HUES64 (cell line): ENCODE measurements at regions not wholly inside any gene's neighbourhood (a gene's known extent, or its start where the extent isn't known, plus 50 kb on each side); places are given as distances from the start of the nearest gene placed in this dataset.

Source experiments
- H3K27ac ChIP-seq: 2 replicates; pipeline ENCODE4 v1.7.0; 2013; ENCODE audit warnings: low read depth, low read length, inconsistent platforms
- H3K27me3 ChIP-seq: 2 replicates; pipeline ENCODE4 v1.6.1; 2013; ENCODE audit warnings: mild to moderate bottlenecking, low read length; ENCODE audit not compliant: insufficient read depth
- H3K36me3 ChIP-seq: 2 replicates; pipeline ENCODE4 v1.6.1; 2013; ENCODE audit warnings: mild to moderate bottlenecking, low read length; ENCODE audit not compliant: insufficient read depth
- H3K4me1 ChIP-seq: 2 replicates; pipeline ENCODE4 v1.6.1; 2013; ENCODE audit warnings: mild to moderate bottlenecking, low read length, moderate library complexity; ENCODE audit not compliant: insufficient read depth
- H3K4me3 ChIP-seq: 2 replicates; pipeline ENCODE4 v1.5.1; 2013; ENCODE audit warnings: mild to moderate bottlenecking, low read length, moderate library complexity
- H3K9ac ChIP-seq: 2 replicates; pipeline ENCODE4 v1.6.1; 2013; ENCODE audit warnings: mild to moderate bottlenecking, low read depth, low read length
- H3K9me3 ChIP-seq: 2 replicates; pipeline ENCODE4 v1.6.1; 2013; ENCODE audit warnings: low read depth, low read length; ENCODE audit not compliant: insufficient read depth
- WGBS: fragments of 150-250, 120-280 bp; methylation state at CpG from one replicate; pipeline ENCODE4 v1.1.7; 2013; ENCODE audit warnings: missing lambda C conversion rate; 5-methylcytosine and 5-hydroxymethylcytosine counted together

DNA sequence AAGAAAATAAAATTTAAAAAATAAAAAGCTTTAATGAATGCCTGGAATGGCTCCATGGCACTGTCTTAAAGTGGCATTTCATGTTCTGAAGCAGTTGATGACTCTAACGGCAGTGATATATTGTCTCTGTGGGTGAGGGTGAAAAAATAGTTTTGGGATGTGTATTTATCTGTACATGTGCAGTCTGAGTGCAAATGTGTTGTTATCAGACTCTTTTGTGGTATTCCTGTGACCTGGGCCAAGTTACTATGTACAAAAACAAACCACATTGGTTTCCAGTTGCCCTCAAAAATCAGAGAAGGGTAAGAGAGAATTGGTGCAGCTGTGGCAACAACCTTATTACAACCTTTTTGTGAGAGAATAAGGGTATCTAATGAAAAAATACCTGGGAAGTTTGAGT is 81.7 kb upstream of the CCDC91 start:
- H3K36me3 ChIP-seq = no peaks in the 10 kb centered on the region
- H3K9ac ChIP-seq = no peak overlapping the region
- no peaks in the 10 kb centered on the region for H3K9me3 ChIP-seq
- H3K27me3 ChIP-seq = no peaks in the 10 kb centered on the region
- no peak overlapping the region for H3K27ac ChIP-seq
- no peak overlapping the region for H3K4me3 ChIP-seq
- no peaks in the 10 kb centered on the region for H3K4me1 ChIP-seq
- WGBS = 93% methylated on average over 1 of the region's 1 CpG

DNA sequence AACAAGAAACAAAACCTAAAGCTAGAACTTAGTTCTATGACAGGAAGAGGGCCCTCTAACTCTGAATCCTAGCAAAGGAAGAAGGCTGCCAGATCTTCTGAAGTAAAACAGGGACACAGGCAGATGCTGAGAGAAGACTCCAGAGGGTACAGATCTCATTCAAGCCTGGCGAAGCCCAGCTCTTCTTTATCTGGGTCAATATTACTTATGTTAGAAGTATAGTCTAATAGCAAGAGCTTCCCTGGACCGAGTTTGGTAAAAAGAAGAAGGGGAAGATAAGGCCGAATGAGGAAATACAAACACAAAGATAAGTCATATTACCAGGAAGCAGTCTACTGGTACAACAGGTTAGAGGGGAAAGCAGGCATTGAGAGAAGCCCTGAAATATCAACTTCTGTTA is 79.9 kb upstream of the CCDC91 start:
- H3K36me3 ChIP-seq = no peaks in the 10 kb centered on the region
- no peaks in the 10 kb centered on the region for H3K9me3 ChIP-seq
- H3K4me1 ChIP-seq = no peaks in the 10 kb centered on the region
- no peak overlapping the region for H3K9ac ChIP-seq
- H3K27me3 ChIP-seq = no peaks in the 10 kb centered on the region
- no peak overlapping the region for H3K27ac ChIP-seq
- no peak overlapping the region for H3K4me3 ChIP-seq
- 100% methylated on average over 1 of the region's 3 CpGs for WGBS

DNA sequence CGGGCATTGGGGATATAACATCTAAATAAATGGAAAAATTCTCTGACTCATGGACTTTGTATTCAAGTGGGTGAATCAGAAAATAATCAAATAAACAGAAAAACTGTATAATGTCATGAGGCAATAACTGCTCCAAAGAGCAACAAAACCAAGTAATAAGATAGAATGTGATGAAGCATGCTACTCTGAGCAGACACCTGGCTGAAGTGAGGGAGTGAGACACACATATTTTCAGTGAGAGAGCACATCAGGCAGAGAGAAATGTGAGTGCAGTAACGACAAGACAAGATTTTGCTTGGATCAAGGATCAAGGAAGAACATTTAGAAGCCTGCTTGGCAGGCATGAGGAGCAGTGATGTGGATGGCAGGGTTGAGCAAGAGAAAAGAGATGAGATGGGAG is 75.8 kb upstream of the CCDC91 start:
- Histone ChIP-seq H3K27ac (no peak overlapping the region), H3K4me3 (no peak overlapping the region), H3K9me3 (no peaks in the 10 kb centered on the region), H3K27me3 (no peaks in the 10 kb centered on the region), H3K9ac (no peak overlapping the region), H3K4me1 (no peaks in the 10 kb centered on the region), H3K36me3 (no peaks in the 10 kb centered on the region)
- WGBS = 82% methylated on average over 1 of the region's 2 CpGs

DNA sequence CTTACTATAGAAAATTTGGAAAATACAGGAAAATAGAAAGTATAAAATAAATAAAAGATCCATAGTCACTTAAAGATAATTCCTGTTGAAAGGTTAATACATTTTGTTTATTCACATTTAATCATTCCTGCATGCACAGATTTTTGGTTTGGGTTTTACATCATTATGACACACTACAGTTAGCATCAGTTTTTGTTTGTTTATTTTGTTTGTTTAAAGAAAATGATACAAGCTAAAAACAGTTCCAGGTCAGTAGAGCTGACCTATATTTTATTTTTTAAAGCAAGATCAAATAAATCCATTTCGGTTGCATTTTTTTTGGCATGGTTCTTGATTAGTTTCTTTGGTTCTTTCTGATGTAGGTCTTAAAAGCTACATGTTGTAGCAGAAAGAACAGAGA is 68.8 kb upstream of the CCDC91 start:
- Histone ChIP-seq H3K27me3 (no peaks in the 10 kb centered on the region), H3K36me3 (no peaks in the 10 kb centered on the region), H3K27ac (no peak overlapping the region), H3K4me3 (no peak overlapping the region), H3K9me3 (no peaks in the 10 kb centered on the region), H3K9ac (no peak overlapping the region), H3K4me1 (no peaks in the 10 kb centered on the region)
- 86% methylated on average over 1 of the region's 1 CpG for WGBS

DNA sequence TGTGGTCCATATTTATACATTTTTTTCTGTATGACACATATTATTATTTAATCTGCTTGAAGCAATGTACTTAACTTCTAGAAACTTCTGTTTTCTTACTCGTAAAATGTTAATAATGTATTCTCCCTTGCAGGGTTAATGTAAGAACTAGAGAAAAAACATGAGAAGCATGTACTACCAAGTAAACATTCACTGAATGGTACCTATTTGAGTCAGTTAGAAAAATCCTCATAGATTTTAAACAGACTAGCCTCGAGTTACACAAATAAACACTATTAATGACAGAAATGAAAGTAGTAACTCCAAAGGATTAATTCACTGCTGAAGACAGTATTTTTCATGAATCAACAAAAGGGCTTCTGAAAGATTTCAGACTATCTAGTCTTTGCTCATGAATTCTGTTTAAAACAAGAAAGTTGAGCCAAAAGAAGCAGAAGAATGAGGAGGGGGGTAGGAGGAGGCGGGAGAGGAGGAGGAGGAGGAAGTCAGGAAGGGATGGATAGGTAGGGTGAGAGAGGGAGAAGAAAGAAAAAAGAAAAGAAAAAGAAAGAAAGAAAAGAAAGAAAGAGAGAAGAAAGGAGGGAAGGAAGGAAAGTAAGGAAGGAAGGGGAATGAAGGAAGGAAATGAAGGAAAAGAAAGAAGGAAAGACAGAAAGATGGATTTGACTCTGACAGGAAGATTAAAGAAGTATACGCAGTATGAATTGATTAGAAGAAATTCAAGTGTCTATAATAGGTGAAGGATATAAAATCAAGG is 68.2 kb upstream of the CCDC91 start:
- Histone ChIP-seq H3K27me3 (no peaks in the 10 kb centered on the region), H3K9me3 (no peaks in the 10 kb centered on the region), H3K4me1 (no peaks in the 10 kb centered on the region), H3K4me3 (no peak overlapping the region), H3K36me3 (no peaks in the 10 kb centered on the region), H3K9ac (no peak overlapping the region), H3K27ac (no peak overlapping the region)
- 94% methylated on average over 2 of the region's 4 CpGs for WGBS

DNA sequence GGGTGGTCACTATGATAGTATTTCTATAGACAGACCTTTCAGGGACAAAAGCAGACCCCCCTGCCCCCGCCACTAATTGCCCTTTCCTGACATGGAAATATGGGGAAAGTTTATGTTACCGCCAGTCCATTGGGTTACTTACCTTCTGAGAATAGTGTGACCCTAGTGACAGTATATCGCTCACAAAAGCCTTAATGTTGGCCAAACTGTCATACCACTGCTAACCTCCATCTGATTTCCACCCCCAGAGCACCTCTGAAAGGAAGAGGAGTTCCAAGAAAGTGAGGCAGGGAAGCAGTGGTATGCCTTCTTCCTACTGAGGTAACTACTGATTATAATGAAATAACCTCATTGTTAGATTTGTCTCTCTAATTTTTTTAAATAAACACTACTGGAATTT is 67.5 kb upstream of the CCDC91 start:
- H3K27me3 ChIP-seq = no peaks in the 10 kb centered on the region
- no peaks in the 10 kb centered on the region for H3K4me1 ChIP-seq
- H3K9me3 ChIP-seq = no peaks in the 10 kb centered on the region
- no peak overlapping the region for H3K4me3 ChIP-seq
- H3K36me3 ChIP-seq = no peaks in the 10 kb centered on the region
- WGBS = 88% methylated on average over 2 of the region's 3 CpGs
- H3K27ac ChIP-seq = no peak overlapping the region
- no peak overlapping the region for H3K9ac ChIP-seq

DNA sequence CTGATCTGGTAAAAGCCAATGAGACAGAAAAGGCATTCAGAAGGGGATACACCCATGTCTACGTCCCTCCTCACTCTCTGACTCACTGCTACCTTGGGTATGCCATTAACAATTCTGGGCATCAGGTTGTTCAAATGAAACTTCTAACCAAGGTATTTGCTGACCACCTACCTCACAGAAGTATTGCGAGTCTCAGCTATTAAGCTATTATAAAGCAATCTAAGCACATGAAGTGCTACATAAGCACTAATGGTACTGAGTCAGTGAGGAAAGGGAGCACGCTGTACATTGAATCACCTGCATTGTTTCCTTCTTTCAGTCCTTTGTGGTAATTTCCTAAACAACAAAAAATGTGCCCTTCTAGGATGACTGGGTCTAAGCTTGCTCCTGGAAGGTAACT is 62.8 kb upstream of the CCDC91 start:
- Histone ChIP-seq H3K4me1 (no peaks in the 10 kb centered on the region), H3K36me3 (no peaks in the 10 kb centered on the region), H3K27ac (no peak overlapping the region), H3K9me3 (no peaks in the 10 kb centered on the region), H3K9ac (no peak overlapping the region), H3K27me3 (no peaks in the 10 kb centered on the region), H3K4me3 (no peak overlapping the region)
- WGBS = 89% methylated on average over 2 of the region's 3 CpGs

DNA sequence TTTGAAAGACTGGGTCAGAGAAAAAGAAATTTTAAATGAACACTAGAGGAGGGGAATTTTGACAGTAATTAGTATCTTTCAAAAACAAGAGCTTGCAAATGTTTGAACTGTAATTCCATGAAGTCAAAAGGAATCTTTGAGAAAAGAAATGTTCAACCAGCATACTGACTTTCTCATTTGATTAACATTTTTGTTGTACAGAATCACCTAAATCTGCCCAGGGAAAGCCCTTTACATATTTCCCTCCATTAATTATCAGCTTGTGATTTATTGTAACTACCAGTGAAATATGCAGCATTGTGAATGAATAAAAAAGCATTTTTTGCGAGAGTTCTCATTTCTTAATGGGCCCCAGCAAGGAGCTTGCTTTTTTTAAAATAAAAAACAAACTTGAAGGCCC is 61.2 kb upstream of the CCDC91 start:
- Histone ChIP-seq H3K36me3 (no peaks in the 10 kb centered on the region), H3K9me3 (no peaks in the 10 kb centered on the region), H3K27ac (no peak overlapping the region), H3K9ac (no peak overlapping the region), H3K4me1 (no peaks in the 10 kb centered on the region), H3K4me3 (no peak overlapping the region), H3K27me3 (no peaks in the 10 kb centered on the region)
- no CpG with 5 or more reads among the region's 1 CpG for WGBS

DNA sequence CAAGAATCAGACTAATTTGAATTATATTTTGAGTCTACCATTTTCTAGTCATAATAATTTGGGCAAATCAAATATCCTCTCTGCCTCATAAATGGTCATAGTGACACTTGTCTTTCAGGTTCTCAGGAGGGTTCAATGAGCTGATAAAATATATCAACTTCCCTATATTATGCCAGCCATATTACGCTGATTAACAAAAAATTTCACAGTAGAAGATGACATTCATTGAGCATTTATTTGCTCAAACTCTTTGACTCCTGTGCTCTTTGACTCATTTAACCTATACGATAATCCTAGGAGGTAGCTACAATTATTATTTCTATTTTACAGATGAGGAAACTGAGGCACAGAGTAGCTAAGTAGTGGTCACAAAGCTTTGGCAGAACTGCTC is 60.0 kb upstream of the CCDC91 start:
- no peaks in the 10 kb centered on the region for H3K27me3 ChIP-seq
- H3K36me3 ChIP-seq = no peaks in the 10 kb centered on the region
- H3K9me3 ChIP-seq = no peaks in the 10 kb centered on the region
- H3K9ac ChIP-seq = no peak overlapping the region
- no peak overlapping the region for H3K27ac ChIP-seq
- H3K4me1 ChIP-seq = no peaks in the 10 kb centered on the region
- WGBS = 50% methylated on average over 2 of the region's 2 CpGs
- no peak overlapping the region for H3K4me3 ChIP-seq

DNA sequence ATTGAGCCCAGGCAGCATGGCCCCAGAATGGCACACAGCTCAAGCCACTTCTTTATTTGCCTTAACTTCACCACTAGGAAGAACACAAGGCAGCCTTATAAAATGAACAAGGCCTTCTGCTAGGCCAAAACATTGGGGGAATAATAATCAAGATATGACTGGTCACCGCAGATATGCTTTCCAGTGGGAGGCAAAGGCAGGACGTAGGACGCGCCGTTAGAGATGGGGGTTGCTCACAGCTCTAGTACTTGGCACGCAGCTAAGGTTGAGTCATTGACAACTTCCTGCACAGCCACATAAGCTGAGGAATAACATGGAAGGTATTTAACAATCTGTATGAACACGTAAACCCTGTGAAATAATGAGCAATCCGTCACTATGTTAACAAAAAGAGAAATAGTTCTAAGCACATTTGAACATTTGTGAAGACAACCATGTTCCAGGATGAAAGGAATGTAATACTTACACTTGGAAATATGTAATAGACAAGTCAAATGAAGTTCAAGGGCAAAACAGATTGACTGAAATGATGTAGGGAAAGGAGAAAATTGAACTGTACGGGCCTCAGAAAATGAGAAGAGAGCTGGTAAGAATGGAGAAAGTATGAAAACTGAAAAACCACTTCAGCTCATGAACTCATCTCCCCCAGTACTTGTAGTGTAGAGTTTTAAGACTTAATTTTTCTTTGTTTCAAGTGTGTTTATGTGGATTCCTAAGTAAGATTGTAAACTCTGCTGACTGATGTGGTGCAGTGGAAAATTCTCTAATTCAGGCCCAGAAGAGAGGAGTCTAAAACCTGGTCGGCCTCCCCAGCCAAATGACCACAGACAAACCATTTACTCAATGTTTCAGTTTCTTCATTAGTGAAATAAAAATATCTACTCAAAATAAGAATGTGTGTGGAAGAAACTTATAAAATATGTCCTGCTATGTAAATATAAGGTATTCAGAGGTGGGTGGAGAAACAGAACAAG is 59.3 kb upstream of the CCDC91 start:
- Histone ChIP-seq H3K27me3 (no peaks in the 10 kb centered on the region), H3K27ac (no peak overlapping the region), H3K9me3 (no peaks in the 10 kb centered on the region), H3K4me3 (no peak overlapping the region), H3K4me1 (no peaks in the 10 kb centered on the region), H3K36me3 (no peaks in the 10 kb centered on the region), H3K9ac (no peak overlapping the region)
- 95% methylated on average over 10 of the region's 10 CpGs for WGBS

DNA sequence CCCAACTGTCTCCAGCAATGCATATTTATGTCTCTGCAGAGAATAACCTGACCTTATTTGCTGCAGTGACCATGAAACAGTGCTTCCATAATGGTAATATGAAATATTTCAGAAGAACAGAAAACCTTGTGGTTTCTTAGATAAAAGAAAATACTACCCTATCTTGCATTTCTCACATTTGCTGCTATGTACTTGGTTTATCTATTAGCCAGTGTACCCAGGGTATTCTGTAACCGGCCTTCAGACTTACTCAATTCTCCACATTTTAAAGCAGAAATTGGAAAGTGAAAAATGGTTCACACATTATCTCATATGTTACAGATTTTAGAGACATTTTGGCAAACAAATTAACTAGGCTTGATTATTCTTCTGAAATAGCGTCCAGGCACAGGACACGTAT is 57.9 kb upstream of the CCDC91 start:
- no peaks in the 10 kb centered on the region; the same call in 1 of the 2 replicates for H3K4me1 ChIP-seq
- no peak overlapping the region for H3K4me3 ChIP-seq
- H3K9me3 ChIP-seq = no peaks in the 10 kb centered on the region
- 94% methylated on average over 3 of the region's 3 CpGs for whole genome bisulfite sequencing
- no peaks in the 10 kb centered on the region for H3K27me3 ChIP-seq
- no peak overlapping the region for H3K27ac ChIP-seq
- H3K36me3 ChIP-seq = no peaks in the 10 kb centered on the region
- H3K9ac ChIP-seq = no peak overlapping the region
